B cell (primary cell): ENCODE measurements at regions not wholly inside any gene's neighbourhood (a gene's known extent, or its start where the extent isn't known, plus 50 kb on each side); places are given as distances from the start of the nearest gene placed in this dataset.

Experiments used
- ATAC-seq: fragments of 200-7000 bp; cut with Tn5 transposase; one replicate; pipeline ENCODE4 v1.10.0; 2021; ENCODE audit warnings: low read depth, mild to moderate bottlenecking, moderate number of reproducible peaks, moderate library complexity
- CTCF ChIA-PET: fragments of 350-600 bp; sonication (Branson Sonifier 250); formaldehyde crosslinking; loops from one replicate; lab custom pipeline; 2021; ENCODE audit warnings: antibody characterized with exemption, inconsistent platforms; lab: Charles Lee
- POLR2A ChIA-PET: fragments of 350-600 bp; sonication (Branson Sonifier 250); formaldehyde crosslinking; loops from one replicate; lab custom pipeline; 2021; ENCODE audit warnings: antibody characterized with exemption; lab: Charles Lee
- DNase-seq: peaks from one replicate; pipeline ENCODE4 v3.0.0; 2013
- H2AFZ ChIP-seq: 2 replicates; pipeline ENCODE4 v1.6.1; 2012; ENCODE audit warnings: mild to moderate bottlenecking, low read depth, low read length; ENCODE audit not compliant: insufficient read depth, poor library complexity, severe bottlenecking
- H3K27ac ChIP-seq, 2 donors: 1 replicate in 1 of 2; 2 replicates in 1 of 2; pipeline ENCODE4 v1.5.1; 2012 to 2013; ENCODE audit warnings: low read length in 2 of 2, mild to moderate bottlenecking in 2 of 2, moderate library complexity in 1 of 2
- H3K27me3 ChIP-seq, 4 experiments: fragments of 200-600 bp in 1 of 4; sonication (generic) in 1 of 4; replicated peaks in 1 of 4; 1 replicate in 2 of 4; 2 replicates in 2 of 4; pipeline versions ENCODE4 v1.6.1 to v1.7.0; 2013 to 2016; ENCODE audit warnings: low read length in 3 of 4, mild to moderate bottlenecking in 2 of 4, mixed read lengths in 1 of 4, moderate library complexity in 1 of 4; ENCODE audit not compliant: insufficient read depth in 4 of 4, control insufficient read depth in 3 of 4; ENCODE audit errors: control extremely low read depth in 1 of 4
- H3K36me3 ChIP-seq, 2 experiments: replicated peaks in 1 of 2; 1 replicate in 1 of 2; 2 replicates in 1 of 2; pipeline versions ENCODE4 v1.6.1 to v1.7.1; 2013; ENCODE audit warnings: low read length in 1 of 2; ENCODE audit not compliant: insufficient read depth in 2 of 2, control insufficient read depth in 1 of 2; ENCODE audit errors: control extremely low read depth in 1 of 2, extremely low read depth in 1 of 2
- H3K4me1 ChIP-seq, 2 donors: fragments of 200-600 bp in 1 of 2; sonication (generic) in 1 of 2; 1 replicate in 1 of 2; 2 replicates in 1 of 2; pipeline versions ENCODE4 v1.5.1 to v1.6.1; 2013 to 2017; ENCODE audit warnings: low read length in 2 of 2; ENCODE audit not compliant: control insufficient read depth in 2 of 2, insufficient read depth in 2 of 2
- H3K4me2 ChIP-seq: replicated peaks from 2 replicates; pipeline ENCODE3; 2012; ENCODE audit warnings: mild to moderate bottlenecking, low read depth, low read length; ENCODE audit not compliant: poor library complexity, severe bottlenecking
- H3K4me3 ChIP-seq, 5 experiments: fragments of 200-600 bp in 1 of 5; sonication (generic) in 1 of 5; 1 replicate in 3 of 5; 2 replicates in 2 of 5; pipeline versions ENCODE4 v1.5.1 to v1.7.0; 2011 to 2016; ENCODE audit warnings: low read length in 4 of 5, mild to moderate bottlenecking in 4 of 5, low read depth in 2 of 5, control low read depth in 1 of 5, moderate library complexity in 1 of 5; ENCODE audit not compliant: insufficient read depth in 1 of 5; ENCODE audit errors: control extremely low read depth in 1 of 5, extremely low read depth in 1 of 5
- H3K79me2 ChIP-seq: fragments of 200-600 bp; sonication (generic); one replicate; pipeline ENCODE4 v1.6.0; 2016; ENCODE audit warnings: low read length; ENCODE audit not compliant: control insufficient read depth, insufficient read depth
- H3K9ac ChIP-seq: fragments of 200-600 bp; sonication (generic); 2 replicates; pipeline ENCODE4 v1.6.1; 2017; ENCODE audit warnings: mild to moderate bottlenecking, low read length, moderate library complexity
- H3K9me3 ChIP-seq, 3 donors: one replicate each; pipeline versions ENCODE4 v1.6.1 to v1.7.1; 2013; ENCODE audit warnings: low read length in 2 of 3; ENCODE audit not compliant: control insufficient read depth in 2 of 3, insufficient read depth in 1 of 3; ENCODE audit errors: control extremely low read depth in 1 of 3
- H4K20me1 ChIP-seq: 2 replicates; pipeline ENCODE4 v1.6.0; 2012; ENCODE audit warnings: mild to moderate bottlenecking, low read length; ENCODE audit not compliant: insufficient read depth, control insufficient read depth, poor library complexity, severe bottlenecking
- H3K27ac Mint-ChIP-seq: one replicate; pipeline ENCODE4 v1.8.0; 2021; ENCODE audit warnings: mixed read lengths
- H3K27me3 Mint-ChIP-seq: one replicate; pipeline ENCODE4 v1.8.0; 2021; ENCODE audit warnings: mixed read lengths
- H3K4me1 Mint-ChIP-seq: one replicate; pipeline ENCODE4 v1.8.0; 2021; ENCODE audit warnings: mixed read lengths
- H3K4me3 Mint-ChIP-seq: one replicate; pipeline ENCODE4 v1.8.0; 2021; ENCODE audit warnings: mixed read lengths
- H3K9me3 Mint-ChIP-seq: one replicate; pipeline ENCODE4 v1.8.0; 2022; ENCODE audit warnings: mixed read lengths; ENCODE audit not compliant: insufficient read depth
- CTCF ChIP-seq: fragments of 200-600 bp; IDR thresholded peaks from one replicate; pipeline ENCODE4 v1.8.0; 2022; ENCODE audit warnings: antibody characterized with exemption, mild to moderate bottlenecking
- EZH2 ChIP-seq: IDR thresholded peaks from 2 replicates; pipeline ENCODE4 v1.6.1; 2012; ENCODE audit warnings: borderline replicate concordance, low read depth, mild to moderate bottlenecking, moderate library complexity, low read length; ENCODE audit not compliant: insufficient read depth, poor library complexity, severe bottlenecking
- WGBS: methylation state at CpG from one replicate; pipeline ENCODE4 v1.1.5; 2013; ENCODE audit warnings: missing lambda C conversion rate; ENCODE audit not compliant: insufficient coverage; 5-methylcytosine and 5-hydroxymethylcytosine counted together
- intact Hi-C: fragments of 100-400 bp; cut with micrococcal nuclease; formaldehyde crosslinking; loops from one replicate; pipeline ENCODE4 v1.10.0; 2022

GRCh38 chr10:83301732-83302131 is 837.6 kb upstream of the GHITM start:
- TF ChIP-seq CTCF (no peak), EZH2 (no peak)
- Mint-ChIP-seq H3K4me1 (no peaks in the 10 kb centered on the region), H3K4me3 (no peak overlapping the region), H3K27ac (no peak overlapping the region), H3K9me3 (no peaks in the 10 kb centered on the region), H3K27me3 (no peaks in the 10 kb centered on the region)
- H3K36me3 ChIP-seq = no peaks in the 10 kb centered on the region
- intact Hi-C loops = no loop called here
- no peak overlapping the region for H3K9ac ChIP-seq
- H3K27me3 ChIP-seq = no peaks in the 10 kb centered on the region
- WGBS = 100% methylated on average over 1 of the region's 2 CpGs
- peaks cover 0 to 3% (median 0%) of the 10 kb centered on the region in 3 donors for H3K9me3 ChIP-seq
- no peak for DNase-seq
- H3K27ac ChIP-seq = no peak overlapping the region
- H3K4me1 ChIP-seq = no peaks in the 10 kb centered on the region
- ATAC-seq = no peak
- no peaks in the 10 kb centered on the region for H3K79me2 ChIP-seq
- no peak overlapping the region for H3K4me3 ChIP-seq
- POLR2A ChIA-PET = no interaction called here
- no peak overlapping the region for H3K4me2 ChIP-seq
- CTCF ChIA-PET = no interaction called here
- H4K20me1 ChIP-seq = no peaks in the 10 kb centered on the region
- no peak overlapping the region for H2AFZ ChIP-seq

DNA sequence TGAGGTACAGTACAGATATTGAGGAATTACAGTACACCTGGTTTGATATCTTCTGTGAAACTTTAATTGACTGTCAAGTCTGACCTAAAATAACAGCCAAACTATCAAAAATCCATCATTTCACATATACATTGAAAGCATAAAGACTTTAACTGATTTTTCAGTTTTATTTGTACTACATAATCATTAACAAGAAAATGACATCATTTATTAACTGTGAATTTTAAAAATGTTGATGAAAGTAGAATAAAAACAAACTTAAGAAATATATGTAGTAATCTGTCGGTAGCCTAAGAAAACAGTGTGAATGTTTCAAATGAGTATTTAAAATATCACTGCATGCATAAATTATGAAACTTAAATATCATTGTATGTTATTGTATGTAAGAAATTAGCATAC is 836.7 kb upstream of the GHITM start:
- ATAC-seq = no peak
- Histone ChIP-seq H3K4me2 (no peak overlapping the region), H3K27me3 (no peaks in the 10 kb centered on the region), H3K9ac (no peak overlapping the region), H3K9me3 (peaks cover 0 to 3% (median 0%) of the 10 kb centered on the region in 3 donors), H4K20me1 (no peaks in the 10 kb centered on the region), H3K79me2 (no peaks in the 10 kb centered on the region), H3K36me3 (no peaks in the 10 kb centered on the region), H2AFZ (no peak overlapping the region), H3K4me3 (no peak overlapping the region), H3K4me1 (no peaks in the 10 kb centered on the region), H3K27ac (no peak overlapping the region)
- intact Hi-C loops = no loop called here
- H3K4me3 Mint-ChIP-seq = no peak overlapping the region
- no peaks in the 10 kb centered on the region for H3K4me1 Mint-ChIP-seq
- no peak overlapping the region for H3K27ac Mint-ChIP-seq
- no CpG with 5 or more reads among the region's 1 CpG for WGBS
- ChIA-PET CTCF (no interaction called here), POLR2A (no interaction called here)
- H3K27me3 Mint-ChIP-seq = no peaks in the 10 kb centered on the region
- H3K9me3 Mint-ChIP-seq = no peaks in the 10 kb centered on the region
- no peak for DNase-seq
- TF ChIP-seq EZH2 = no peak
- no peak for TF ChIP-seq CTCF
